Trophoblast cell (in vitro differentiated cells and primary cell): ENCODE measurements at regions not wholly inside any gene's neighbourhood (a gene's known extent, or its start where the extent isn't known, plus 50 kb on each side); places are given as distances from the start of the nearest gene placed in this dataset.
A peak's percentile ranks its signal among the peaks of the same experiment; 100 is the strongest.

Source experiments
- DNase-seq, 2 donors: peaks; one replicate each; pipeline ENCODE4 v3.0.0-alpha.2; 2016
- H2AFZ ChIP-seq: 2 replicates; pipeline ENCODE4 v1.6.1; 2013; ENCODE audit warnings: low read length, moderate library complexity, mild to moderate bottlenecking; ENCODE audit not compliant: insufficient read depth, poor library complexity
- H2AK5ac ChIP-seq: 2 replicates; pipeline ENCODE4 v1.6.1; 2013; ENCODE audit warnings: mild to moderate bottlenecking, low read length
- H2BK120ac ChIP-seq: 2 replicates; pipeline ENCODE4 v1.6.1; 2013; ENCODE audit warnings: low read length, mild to moderate bottlenecking, moderate library complexity; ENCODE audit not compliant: insufficient read depth, poor library complexity
- H2BK12ac ChIP-seq: 2 replicates; pipeline ENCODE4 v1.6.1; 2013; ENCODE audit warnings: mild to moderate bottlenecking, low read length, moderate library complexity
- H2BK5ac ChIP-seq: 2 replicates; pipeline ENCODE4 v1.6.1; 2013; ENCODE audit warnings: low read length, low read depth, moderate library complexity, mild to moderate bottlenecking; ENCODE audit not compliant: poor library complexity
- H3K14ac ChIP-seq: 2 replicates; pipeline ENCODE4 v1.6.1; 2013; ENCODE audit warnings: mild to moderate bottlenecking, low read length
- H3K18ac ChIP-seq: 2 replicates; pipeline ENCODE4 v1.6.1; 2013; ENCODE audit warnings: mild to moderate bottlenecking, low read length
- H3K23ac ChIP-seq: 2 replicates; pipeline ENCODE4 v1.6.1; 2013; ENCODE audit warnings: low read length
- H3K27ac ChIP-seq: 2 replicates; pipeline ENCODE4 v1.5.1; 2013; ENCODE audit warnings: low read depth, mild to moderate bottlenecking, inconsistent platforms, low read length, moderate library complexity
- H3K27me3 ChIP-seq: 2 replicates; pipeline ENCODE4 v1.6.1; 2013; ENCODE audit warnings: inconsistent platforms, mild to moderate bottlenecking, low read length, moderate library complexity; ENCODE audit not compliant: insufficient read depth
- H3K36me3 ChIP-seq, 2 experiments: 1 replicate in 1 of 2; 2 replicates in 1 of 2; pipeline ENCODE4 v1.6.1; 2013; ENCODE audit warnings: low read length in 2 of 2, mild to moderate bottlenecking in 2 of 2, moderate library complexity in 1 of 2; ENCODE audit not compliant: insufficient read depth in 2 of 2, control insufficient read depth in 1 of 2
- H3K4ac ChIP-seq: 2 replicates; pipeline ENCODE4 v1.6.1; 2013; ENCODE audit warnings: low read depth, mild to moderate bottlenecking, low read length, moderate library complexity
- H3K4me1 ChIP-seq, 2 experiments: 1 replicate in 1 of 2; 2 replicates in 1 of 2; pipeline ENCODE4 v1.6.1; 2013; ENCODE audit warnings: low read length in 2 of 2, mild to moderate bottlenecking in 2 of 2, moderate library complexity in 1 of 2; ENCODE audit not compliant: insufficient read depth in 2 of 2, control insufficient read depth in 1 of 2
- H3K4me2 ChIP-seq: 2 replicates; pipeline ENCODE4 v1.6.1; 2013; ENCODE audit warnings: inconsistent platforms, mild to moderate bottlenecking, low read length, moderate library complexity
- H3K4me3 ChIP-seq: 2 replicates; pipeline ENCODE4 v1.5.1; 2013; ENCODE audit warnings: mild to moderate bottlenecking, low read depth, low read length, inconsistent platforms
- H3K79me1 ChIP-seq: one replicate; pipeline ENCODE4 v1.6.1; 2013; ENCODE audit warnings: low read length
- H3K79me2 ChIP-seq: 2 replicates; pipeline ENCODE4 v1.6.1; 2013; ENCODE audit warnings: low read length, mild to moderate bottlenecking; ENCODE audit not compliant: control insufficient read depth, insufficient read depth, poor library complexity
- H3K9ac ChIP-seq: 2 replicates; pipeline ENCODE4 v1.6.1; 2013; ENCODE audit warnings: mild to moderate bottlenecking, low read length
- H3K9me3 ChIP-seq: 2 replicates; pipeline ENCODE4 v1.6.1; 2013; ENCODE audit warnings: low read depth, mild to moderate bottlenecking, control low read depth, inconsistent platforms, low read length; ENCODE audit not compliant: insufficient read depth
- H4K12ac ChIP-seq: 2 replicates; pipeline ENCODE4 v1.6.1; 2013; ENCODE audit warnings: low read depth, mild to moderate bottlenecking, low read length, moderate library complexity
- H4K8ac ChIP-seq: 2 replicates; pipeline ENCODE4 v1.6.1; 2013; ENCODE audit warnings: low read depth, mild to moderate bottlenecking, low read length, moderate library complexity
- H4K91ac ChIP-seq: one replicate; pipeline ENCODE4 v1.6.1; 2013; ENCODE audit warnings: low read depth, mild to moderate bottlenecking, low read length, moderate library complexity
- WGBS: extraction: QIAGEN DNeasy Blood & Tissue Kit; methylation state at CpG from one replicate; pipeline ENCODE4 v1.1.7; 2013; ENCODE audit warnings: missing lambda C conversion rate; ENCODE audit not compliant: insufficient read length, insufficient coverage; ENCODE audit errors: extremely low coverage; 5-methylcytosine and 5-hydroxymethylcytosine counted together

GRCh38 chr18:77601567-77601966 lies 351.9 kb downstream of the GALR1 start:
- Histone ChIP-seq H3K9me3 (peaks cover 7% of the 10 kb centered on the region), H3K18ac (no peak overlapping the region), H3K79me2 (no peaks in the 10 kb centered on the region), H2AK5ac (no peak overlapping the region), H3K4me2 (no peak overlapping the region), H3K27ac (no peak overlapping the region), H3K79me1 (no peaks in the 10 kb centered on the region), H3K4me3 (no peak overlapping the region), H3K4ac (no peak overlapping the region), H3K9ac (no peak overlapping the region), H2BK120ac (no peak overlapping the region), H3K36me3 (no peaks in the 10 kb centered on the region), H2BK12ac (no peak overlapping the region), H4K12ac (no peak overlapping the region), H3K23ac (no peak overlapping the region), H4K91ac (no peak overlapping the region), H2AFZ (no peak overlapping the region), H3K4me1 (no peaks in the 10 kb centered on the region), H4K8ac (no peak overlapping the region), H3K27me3 (no peaks in the 10 kb centered on the region), H2BK5ac (no peak overlapping the region), H3K14ac (no peak overlapping the region)
- no peak for DNase-seq
- no CpG with 5 or more reads among the region's 2 CpGs for WGBS

- H3K4me2 ChIP-seq, result no peak overlapping the region
- H3K9ac ChIP-seq, result no peak overlapping the region
- H3K4me3 ChIP-seq, result no peak overlapping the region
- H2BK120ac ChIP-seq, result no peak overlapping the region
- H3K27me3 ChIP-seq, result no peaks in the 10 kb centered on the region
- no peak overlapping the region for H3K18ac ChIP-seq
- no peaks in the 10 kb centered on the region for H3K4me1 ChIP-seq
- no peak for DNase-seq
- H3K14ac ChIP-seq, result no peak overlapping the region
- H4K12ac ChIP-seq, result no peak overlapping the region
- no peaks in the 10 kb centered on the region for H3K79me1 ChIP-seq
- H2AK5ac ChIP-seq, result no peak overlapping the region
- no peaks in the 10 kb centered on the region for H3K36me3 ChIP-seq
- WGBS, result no CpG with 5 or more reads among the region's 22 CpGs
- H4K8ac ChIP-seq, result no peak overlapping the region
- H4K91ac ChIP-seq, result no peak overlapping the region
- H3K23ac ChIP-seq, result no peak overlapping the region
- H3K9me3 ChIP-seq, result peaks cover 11% of the 10 kb centered on the region
- H2AFZ ChIP-seq, result no peak overlapping the region
- no peak overlapping the region for H3K4ac ChIP-seq
- H3K27ac ChIP-seq, result no peak overlapping the region
- no peaks in the 10 kb centered on the region for H3K79me2 ChIP-seq
- no peak overlapping the region for H2BK5ac ChIP-seq
- no peak overlapping the region for H2BK12ac ChIP-seq
Measured at GRCh38 chr18:77607087-77607486, 357.4 kb downstream of the GALR1 start.

GRCh38 chr18:77608807-77609206 lies 359.2 kb downstream of the GALR1 start:
- Histone ChIP-seq H2BK12ac (no peak overlapping the region), H3K27ac (no peak overlapping the region), H3K79me2 (no peaks in the 10 kb centered on the region), H3K23ac (no peak overlapping the region), H3K4me2 (no peak overlapping the region), H2BK120ac (no peak overlapping the region), H3K4ac (no peak overlapping the region), H3K9me3 (peaks cover 11% of the 10 kb centered on the region), H3K4me3 (no peak overlapping the region), H3K9ac (no peak overlapping the region), H3K14ac (no peak overlapping the region), H3K36me3 (no peaks in the 10 kb centered on the region), H4K8ac (no peak overlapping the region), H4K91ac (no peak overlapping the region), H2AK5ac (no peak overlapping the region), H3K79me1 (no peaks in the 10 kb centered on the region), H2AFZ (no peak overlapping the region), H3K4me1 (no peaks in the 10 kb centered on the region), H4K12ac (no peak overlapping the region), H2BK5ac (no peak overlapping the region), H3K27me3 (no peaks in the 10 kb centered on the region), H3K18ac (no peak overlapping the region)
- DNase-seq, result no peak
- WGBS, result no CpG with 5 or more reads among the region's 10 CpGs

GRCh38 chr18:77617694-77618093 lies 368.0 kb downstream of the GALR1 start:
- no peak overlapping the region for H2BK120ac ChIP-seq
- no peak overlapping the region for H3K9ac ChIP-seq
- H2AFZ ChIP-seq, result no peak overlapping the region
- H4K8ac ChIP-seq, result no peak overlapping the region
- H4K91ac ChIP-seq, result no peak overlapping the region
- no peak overlapping the region for H2BK5ac ChIP-seq
- no peak overlapping the region for H3K4ac ChIP-seq
- no peak overlapping the region for H3K14ac ChIP-seq
- no peaks in the 10 kb centered on the region for H3K79me1 ChIP-seq
- H3K4me2 ChIP-seq, result no peak overlapping the region
- no peaks in the 10 kb centered on the region for H3K36me3 ChIP-seq
- no peak overlapping the region for H2BK12ac ChIP-seq
- no peak overlapping the region for H3K18ac ChIP-seq
- H3K27me3 ChIP-seq, result no peaks in the 10 kb centered on the region
- H4K12ac ChIP-seq, result no peak overlapping the region
- no peak overlapping the region for H2AK5ac ChIP-seq
- no peaks in the 10 kb centered on the region for H3K9me3 ChIP-seq
- no peaks in the 10 kb centered on the region for H3K79me2 ChIP-seq
- no CpG with 5 or more reads among the region's 3 CpGs for WGBS
- H3K4me3 ChIP-seq, result no peak overlapping the region
- DNase-seq, result peak in 1 of 2 donors; percentile 7
- no peaks in the 10 kb centered on the region for H3K4me1 ChIP-seq
- no peak overlapping the region for H3K27ac ChIP-seq
- H3K23ac ChIP-seq, result no peak overlapping the region
